BJ (cell line): ENCODE measurements at regions not wholly inside any gene's neighbourhood (a gene's known extent, or its start where the extent isn't known, plus 50 kb on each side); places are given as distances from the start of the nearest gene placed in this dataset.
"Not testable (repeated sequence)": the region's sequence is repeated elsewhere in the genome, so short reads cannot be mapped to it uniquely, and the experiment has no call there.

Experiments used
- CTCF ChIA-PET: fragments of 350-600 bp; formaldehyde crosslinking; extraction: SDS; loops from one replicate; lab custom pipeline; 2021; ENCODE audit warnings: antibody characterized with exemption, inconsistent platforms; lab: Yijun Ruan, JAX
- POLR2A ChIA-PET: fragments of 300-600 bp; sonication (Branson Sonifier 250); formaldehyde crosslinking; extraction: SDS; loops from one replicate; lab custom pipeline; 2021; ENCODE audit warnings: antibody characterized with exemption; lab: Charles Lee
- DNase-seq: peaks from one replicate; pipeline ENCODE4 v3.0.0-alpha.2; 2011; ENCODE audit warnings: low read depth
- H3K27me3 ChIP-seq: 2 replicates; pipeline ENCODE4 v1.6.0; 2011; ENCODE audit warnings: low read length; ENCODE audit not compliant: control insufficient read depth, insufficient read depth
- H3K36me3 ChIP-seq: 2 replicates; pipeline ENCODE4 v1.5.1; 2011; ENCODE audit warnings: low read length; ENCODE audit not compliant: control insufficient read depth, insufficient read depth
- H3K4me3 ChIP-seq: 2 replicates; pipeline ENCODE4 v1.5.1; 2011; ENCODE audit warnings: low read depth, mild to moderate bottlenecking, control low read depth, low read length
- CTCF ChIP-seq: IDR thresholded peaks from 2 replicates; pipeline ENCODE4 v1.5.1; 2011; ENCODE audit warnings: low read depth, mild to moderate bottlenecking, control low read depth, inconsistent platforms, low read length, moderate library complexity; ENCODE audit not compliant: insufficient read depth

- no peaks in the 10 kb centered on the region for H3K27me3 ChIP-seq
- peak; percentile 16; the same call in 1 of the 2 replicates for TF ChIP-seq CTCF
- H3K36me3 ChIP-seq = no peaks in the 10 kb centered on the region
- DNase-seq = no peak
- ChIA-PET CTCF (interaction anchor here (1.0 kb wide), 1 partner anchor 1307 kb away, joined by 4 read pairs; no protein-coding TSS in a partner anchor), POLR2A (no interaction called here)
- H3K4me3 ChIP-seq = no peak overlapping the region
Measured at GRCh38 chr3:18559331-18559842, 134.2 kb upstream of the SATB1 start.

DNA sequence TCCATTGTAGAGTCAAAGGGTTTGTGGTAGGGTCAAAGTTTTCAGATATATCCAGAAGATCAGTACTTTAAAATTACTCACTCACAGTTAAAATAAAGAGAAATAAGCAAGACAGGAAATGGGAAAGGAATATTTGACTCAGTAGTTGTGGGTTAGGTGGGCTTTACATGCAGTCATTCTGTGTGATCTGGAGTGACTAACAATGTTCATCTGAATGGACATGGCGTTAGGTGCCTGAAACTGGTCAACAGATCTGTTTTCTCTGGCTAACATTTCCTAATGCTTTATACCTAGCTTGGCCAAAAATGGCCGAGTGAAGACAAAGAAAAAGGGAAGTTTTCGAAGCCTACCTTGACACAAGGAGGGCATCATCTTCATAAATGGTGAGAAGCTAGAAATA is 133.4 kb upstream of the SATB1 start:
- Histone ChIP-seq H3K27me3 (no peaks in the 10 kb centered on the region), H3K36me3 (no peaks in the 10 kb centered on the region), H3K4me3 (no peak overlapping the region)
- no peak for DNase-seq
- POLR2A ChIA-PET = no interaction called here
- CTCF ChIA-PET = interaction anchor here (1.0 kb wide), 1 partner anchor 1308 kb away, joined by 4 read pairs; no protein-coding TSS in a partner anchor
- no peak for TF ChIP-seq CTCF

DNA sequence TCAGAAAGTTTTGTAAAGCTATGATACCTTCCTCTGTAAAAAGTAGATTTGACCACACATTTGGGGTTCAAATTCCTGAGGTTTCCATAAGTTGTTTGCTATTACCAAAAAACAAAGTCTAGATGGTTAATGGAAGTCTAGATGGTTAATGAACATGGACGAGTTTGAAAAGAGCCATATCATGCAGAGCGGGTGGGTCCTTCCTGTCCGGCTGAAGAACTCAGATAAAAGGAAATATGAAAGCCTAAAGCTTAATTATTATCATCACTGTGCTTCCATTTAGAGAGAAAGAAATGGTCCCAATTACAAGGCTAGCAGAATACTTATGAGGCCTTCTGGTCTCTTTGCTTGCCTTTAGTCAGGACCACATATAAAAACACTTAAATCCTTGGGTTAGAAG is 132.1 kb upstream of the SATB1 start:
- TF ChIP-seq CTCF = no peak
- ChIA-PET CTCF (no interaction called here), POLR2A (no interaction called here)
- Histone ChIP-seq H3K4me3 (no peak overlapping the region), H3K36me3 (no peaks in the 10 kb centered on the region), H3K27me3 (no peaks in the 10 kb centered on the region)
- no peak for DNase-seq

- Histone ChIP-seq H3K27me3 (no peaks in the 10 kb centered on the region), H3K36me3 (no peaks in the 10 kb centered on the region), H3K4me3 (no peak overlapping the region)
- no peak for TF ChIP-seq CTCF
- ChIA-PET POLR2A (no interaction called here), CTCF (no interaction called here)
- DNase-seq = no peak
Measured at GRCh38 chr3:18556503-18557135, 131.5 kb upstream of the SATB1 start.

- CTCF ChIA-PET = no interaction called here
- H3K4me3 ChIP-seq = no peak overlapping the region
- no peak for DNase-seq
- H3K36me3 ChIP-seq = no peaks in the 10 kb centered on the region
- TF ChIP-seq CTCF = no peak
- H3K27me3 ChIP-seq = no peaks in the 10 kb centered on the region
- POLR2A ChIA-PET = no interaction called here
Measured at GRCh38 chr3:18556001-18556408, 130.9 kb upstream of the SATB1 start.

DNA sequence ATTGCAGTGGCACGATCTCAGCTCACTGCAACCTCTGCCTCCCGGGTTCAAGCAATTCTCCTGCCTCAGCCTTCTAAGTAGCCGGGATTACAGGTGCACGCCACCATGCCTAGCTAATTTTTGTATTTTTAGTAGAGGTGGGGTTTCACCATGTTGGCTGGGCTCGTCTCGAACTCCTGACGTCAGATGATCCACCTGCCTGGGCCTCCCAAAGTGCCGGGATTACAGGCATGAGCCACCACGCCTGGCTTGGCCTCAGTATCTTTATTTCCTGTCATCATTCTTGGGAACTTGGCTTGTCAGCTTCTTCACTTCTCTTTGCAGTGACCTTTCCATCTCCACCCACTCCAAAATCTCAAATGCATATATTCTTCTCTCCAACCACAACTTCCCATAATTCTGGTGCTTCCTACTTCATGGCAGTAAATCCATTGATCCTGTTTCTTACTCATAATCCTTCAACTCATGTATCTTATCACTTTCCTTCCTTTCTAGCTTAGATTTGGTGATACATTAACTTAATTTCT is 127.5 kb upstream of the SATB1 start:
- DNase-seq, CTCF ChIA-PET, POLR2A ChIA-PET, H3K27me3 ChIP-seq, H3K4me3 ChIP-seq, H3K36me3 ChIP-seq: not testable (repeated sequence)
